Calu3 (cell line): ENCODE measurements at regions not wholly inside any gene's neighbourhood (a gene's known extent, or its start where the extent isn't known, plus 50 kb on each side); places are given as distances from the start of the nearest gene placed in this dataset.
"Not testable (repeated sequence)": the region's sequence is repeated elsewhere in the genome, so short reads cannot be mapped to it uniquely, and the experiment has no call there.

Experiments used
- BruUV-seq: library from RNA; stranded (reverse); fragments of 400-500 nt; replicated peaks from 2 replicates; lab custom pipeline; 2021; lab: Mats Ljungman, UMichigan
- CTCF ChIA-PET: fragments of 300-600 bp; sonication (Branson Sonifier 250); formaldehyde crosslinking; loops from one replicate; lab custom pipeline; 2022; ENCODE audit warnings: antibody characterized with exemption; lab: Charles Lee
- DNase-seq: peaks from one replicate; pipeline ENCODE4 v3.0.0; 2022
- H3K27ac Mint-ChIP-seq: one replicate; pipeline ENCODE4 v1.8.0; 2022; ENCODE audit warnings: mixed read lengths; ENCODE audit not compliant: unreplicated experiment
- H3K27me3 Mint-ChIP-seq: one replicate; pipeline ENCODE4 v1.8.0; 2022; ENCODE audit warnings: mixed read lengths; ENCODE audit not compliant: unreplicated experiment
- H3K36me3 Mint-ChIP-seq: one replicate; pipeline ENCODE4 v1.8.0; 2022; ENCODE audit warnings: mild to moderate bottlenecking, moderate library complexity, mixed read lengths; ENCODE audit not compliant: insufficient read depth, unreplicated experiment
- H3K4me1 Mint-ChIP-seq: one replicate; pipeline ENCODE4 v1.8.0; 2022; ENCODE audit warnings: mild to moderate bottlenecking, low read depth, mixed read lengths; ENCODE audit not compliant: unreplicated experiment
- H3K4me3 Mint-ChIP-seq: one replicate; pipeline ENCODE4 v1.8.0; 2022; ENCODE audit warnings: mild to moderate bottlenecking, low read depth, moderate library complexity, mixed read lengths; ENCODE audit not compliant: unreplicated experiment
- H3K9me3 Mint-ChIP-seq: one replicate; pipeline ENCODE4 v1.8.0; 2022; ENCODE audit warnings: low read depth, mixed read lengths; ENCODE audit not compliant: unreplicated experiment
- intact Hi-C: fragments of 100-400 bp; cut with micrococcal nuclease; formaldehyde crosslinking; loops from one replicate; pipeline ENCODE4 v1.10.0; 2022; ENCODE audit not compliant: unreplicated experiment
- TF ChIP-seq, protein P1 (sequence below): fragments of 200-600 bp; IDR thresholded peaks from one replicate; pipeline ENCODE4 v1.8.0; 2022; ENCODE audit warnings: antibody characterized with exemption; ENCODE audit not compliant: unreplicated experiment

DNA sequence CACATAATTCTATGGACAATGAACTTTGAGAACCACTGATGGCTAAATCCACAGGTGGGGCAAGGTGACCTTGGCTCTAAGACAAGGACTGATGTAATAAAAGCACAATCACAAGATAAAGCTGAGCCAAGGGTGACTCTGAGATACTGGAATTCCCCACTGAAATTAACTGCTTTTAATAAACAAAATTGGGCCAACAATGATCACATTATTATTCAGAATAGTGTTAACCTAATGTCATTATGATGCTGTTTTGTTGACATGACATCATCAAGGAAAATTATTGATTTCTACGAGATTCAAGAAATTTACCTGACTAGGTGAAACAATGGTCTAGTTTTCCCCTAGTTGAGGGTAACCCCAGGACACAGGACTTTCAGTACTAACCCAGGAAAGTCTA lies 273.7 kb upstream of the NFIA start:
- Mint-ChIP-seq H3K9me3 (no peaks in the 10 kb centered on the region), H3K27me3 (no peaks in the 10 kb centered on the region), H3K4me3 (no peak overlapping the region), H3K27ac (no peak overlapping the region), H3K4me1 (no peaks in the 10 kb centered on the region), H3K36me3 (no peaks in the 10 kb centered on the region)
- no TSS peak for BruUV-seq
- TF ChIP-seq, protein P1, sequence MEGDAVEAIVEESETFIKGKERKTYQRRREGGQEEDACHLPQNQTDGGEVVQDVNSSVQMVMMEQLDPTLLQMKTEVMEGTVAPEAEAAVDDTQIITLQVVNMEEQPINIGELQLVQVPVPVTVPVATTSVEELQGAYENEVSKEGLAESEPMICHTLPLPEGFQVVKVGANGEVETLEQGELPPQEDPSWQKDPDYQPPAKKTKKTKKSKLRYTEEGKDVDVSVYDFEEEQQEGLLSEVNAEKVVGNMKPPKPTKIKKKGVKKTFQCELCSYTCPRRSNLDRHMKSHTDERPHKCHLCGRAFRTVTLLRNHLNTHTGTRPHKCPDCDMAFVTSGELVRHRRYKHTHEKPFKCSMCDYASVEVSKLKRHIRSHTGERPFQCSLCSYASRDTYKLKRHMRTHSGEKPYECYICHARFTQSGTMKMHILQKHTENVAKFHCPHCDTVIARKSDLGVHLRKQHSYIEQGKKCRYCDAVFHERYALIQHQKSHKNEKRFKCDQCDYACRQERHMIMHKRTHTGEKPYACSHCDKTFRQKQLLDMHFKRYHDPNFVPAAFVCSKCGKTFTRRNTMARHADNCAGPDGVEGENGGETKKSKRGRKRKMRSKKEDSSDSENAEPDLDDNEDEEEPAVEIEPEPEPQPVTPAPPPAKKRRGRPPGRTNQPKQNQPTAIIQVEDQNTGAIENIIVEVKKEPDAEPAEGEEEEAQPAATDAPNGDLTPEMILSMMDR, result no peak
- intact Hi-C loops, result no loop called here
- CTCF ChIA-PET, result interaction anchor here (1.2 kb wide), 1 partner anchor 17 kb away, joined by 3 read pairs; no protein-coding TSS in a partner anchor
- no peak for DNase-seq

DNA sequence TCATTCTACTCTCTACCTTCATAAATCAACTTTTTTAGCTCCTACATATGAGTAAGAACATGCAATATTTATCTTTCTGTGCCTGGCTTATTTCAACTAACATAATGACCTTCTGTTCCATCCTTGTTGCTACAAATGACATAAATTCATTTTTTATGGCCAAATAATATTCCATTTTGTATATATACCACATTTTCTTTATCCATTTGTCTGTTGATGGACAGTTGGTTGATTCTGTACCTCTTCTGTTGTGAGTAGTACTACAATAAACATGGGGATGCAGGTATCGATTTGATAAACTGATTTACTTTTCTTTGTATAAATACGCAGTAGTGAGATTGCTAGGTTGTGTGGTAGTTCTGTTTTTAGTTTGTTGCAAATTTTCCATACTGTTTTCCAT lies 279.5 kb upstream of the NFIA start:
- no peaks in the 10 kb centered on the region for H3K9me3 Mint-ChIP-seq
- CTCF ChIA-PET, result no interaction called here
- BruUV-seq, result no TSS peak
- no peaks in the 10 kb centered on the region for H3K27me3 Mint-ChIP-seq
- H3K36me3 Mint-ChIP-seq, result no peaks in the 10 kb centered on the region
- H3K4me1 Mint-ChIP-seq, result no peaks in the 10 kb centered on the region
- H3K27ac Mint-ChIP-seq, result no peak overlapping the region
- no peak overlapping the region for H3K4me3 Mint-ChIP-seq
- intact Hi-C loops, result no loop called here
- TF ChIP-seq, protein P1, result no peak
- DNase-seq, result no peak

GRCh38 chr1:60797351-60797750 lies 285.0 kb upstream of the NFIA start:
- TF ChIP-seq, protein P1, result no peak
- no peaks in the 10 kb centered on the region for H3K36me3 Mint-ChIP-seq
- H3K27me3 Mint-ChIP-seq, result peaks cover 23% of the 10 kb centered on the region
- H3K4me3 Mint-ChIP-seq, result no peak overlapping the region
- DNase-seq, result no peak
- no TSS peak for BruUV-seq
- H3K27ac Mint-ChIP-seq, result no peak overlapping the region
- no peaks in the 10 kb centered on the region for H3K4me1 Mint-ChIP-seq
- H3K9me3 Mint-ChIP-seq, result no peaks in the 10 kb centered on the region
- CTCF ChIA-PET, result no interaction called here
- intact Hi-C loops, result no loop called here

- intact Hi-C loops, result no loop called here
- peaks cover 13% of the 10 kb centered on the region for H3K27me3 Mint-ChIP-seq
- H3K4me3 Mint-ChIP-seq, result no peak overlapping the region
- no peak for DNase-seq
- no peaks in the 10 kb centered on the region for H3K9me3 Mint-ChIP-seq
- H3K36me3 Mint-ChIP-seq, result no peaks in the 10 kb centered on the region
- CTCF ChIA-PET, result interaction anchor here (0.6 kb wide), 1 partner anchor 29 kb away, joined by 3 read pairs; no protein-coding TSS in a partner anchor
- TF ChIP-seq, protein P1, result no peak
- no peak overlapping the region for H3K27ac Mint-ChIP-seq
- no peaks in the 10 kb centered on the region for H3K4me1 Mint-ChIP-seq
- BruUV-seq, result no TSS peak
Measured at GRCh38 chr1:60791226-60791625, 291.1 kb upstream of the NFIA start.

DNA sequence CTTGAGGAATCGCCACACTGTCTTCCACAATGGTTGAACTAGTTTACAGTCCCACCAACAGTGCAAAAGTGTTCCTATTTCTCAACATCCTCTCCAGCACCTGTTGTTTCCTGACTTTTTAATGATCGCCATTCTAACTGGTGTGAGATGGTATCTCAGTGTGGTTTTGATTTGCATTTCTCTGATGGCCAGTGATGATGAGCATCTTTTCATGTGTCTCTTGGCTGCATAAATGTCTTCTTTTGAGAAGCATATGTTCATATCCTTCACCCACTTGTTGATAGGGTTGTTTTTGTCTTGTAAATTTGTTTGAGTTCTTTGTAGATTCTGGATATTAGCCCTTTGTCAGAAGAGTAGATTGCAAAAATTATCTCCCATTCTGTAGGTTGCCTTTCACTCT lies 309.3 kb upstream of the NFIA start:
- H3K4me3 Mint-ChIP-seq, H3K36me3 Mint-ChIP-seq, H3K27me3 Mint-ChIP-seq, BruUV-seq, H3K4me1 Mint-ChIP-seq, H3K27ac Mint-ChIP-seq, intact Hi-C loops, DNase-seq, CTCF ChIA-PET, H3K9me3 Mint-ChIP-seq: not testable (repeated sequence)
